GM19452 (cell line): ENCODE measurements at regions not wholly inside any gene's neighbourhood (a gene's known extent, or its start where the extent isn't known, plus 50 kb on each side); places are given as distances from the start of the nearest gene placed in this dataset.
"Not testable (repeated sequence)": the region's sequence is repeated elsewhere in the genome, so short reads cannot be mapped to it uniquely, and the experiment has no call there.

Source experiments
- ATAC-seq: cut with Tn5 transposase; IDR thresholded peaks from one replicate; pipeline ENCODE4 v1.9.1; 2021; ENCODE audit not compliant: unreplicated experiment

DNA sequence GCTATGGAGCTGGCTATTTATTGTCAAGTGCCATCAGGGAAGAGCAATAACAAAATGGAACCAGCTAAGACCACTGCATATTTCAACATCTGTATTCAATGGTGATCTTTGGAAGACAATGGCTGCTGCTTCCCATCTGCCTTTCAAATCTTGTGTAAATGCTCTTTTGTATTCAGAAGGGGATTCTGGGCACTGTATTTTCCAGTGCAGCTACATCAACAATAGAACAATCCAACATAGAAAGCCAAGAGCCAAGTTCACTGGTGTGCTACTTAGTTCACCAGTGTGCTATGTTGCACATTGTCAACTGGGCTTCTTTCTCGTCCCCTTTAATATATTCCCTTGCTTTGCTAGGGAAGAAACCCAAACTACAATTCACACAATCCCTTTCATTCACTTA lies 128.8 kb upstream of the OR4E1 start:
- ATAC-seq = no peak

DNA sequence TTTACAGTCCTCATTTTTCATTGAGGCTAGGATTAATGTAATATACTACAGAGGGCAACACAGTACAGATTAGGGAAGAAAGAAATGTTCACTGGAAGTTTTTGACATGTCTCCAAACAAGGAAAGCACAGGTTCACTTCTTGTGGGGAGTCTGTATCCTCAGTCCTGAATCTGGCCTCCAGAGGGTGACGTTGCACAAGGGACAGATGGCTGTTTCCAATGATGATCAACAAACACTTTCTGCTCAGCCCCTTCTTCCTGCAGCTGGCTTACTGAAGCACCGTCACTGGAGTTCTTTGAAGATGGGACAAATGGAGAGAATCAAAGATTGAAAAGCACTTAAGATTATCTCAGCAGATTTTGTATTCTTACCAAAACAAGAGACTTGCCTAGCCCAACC lies 123.3 kb upstream of the OR4E1 start:
- ATAC-seq = no peak

DNA sequence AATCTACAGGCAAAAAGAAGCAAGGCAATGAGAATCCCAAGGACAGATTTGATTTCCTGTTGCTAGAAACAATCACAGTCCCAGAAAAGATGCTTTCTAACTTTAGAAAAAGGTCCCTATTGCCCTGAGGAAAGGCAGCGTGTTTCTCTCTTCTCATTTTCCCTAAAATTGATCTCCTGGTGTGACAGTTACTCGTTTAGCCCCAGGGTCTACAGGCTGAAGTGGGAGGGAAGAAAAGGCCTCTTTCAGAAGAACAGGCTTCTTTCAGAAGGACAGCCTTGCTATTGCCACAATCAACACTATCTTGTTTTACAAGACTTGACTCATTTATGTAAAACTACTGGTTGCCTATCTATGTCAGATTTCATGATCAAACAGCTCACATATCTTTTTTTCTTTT lies 121.8 kb upstream of the OR4E1 start:
- no peak for ATAC-seq

DNA sequence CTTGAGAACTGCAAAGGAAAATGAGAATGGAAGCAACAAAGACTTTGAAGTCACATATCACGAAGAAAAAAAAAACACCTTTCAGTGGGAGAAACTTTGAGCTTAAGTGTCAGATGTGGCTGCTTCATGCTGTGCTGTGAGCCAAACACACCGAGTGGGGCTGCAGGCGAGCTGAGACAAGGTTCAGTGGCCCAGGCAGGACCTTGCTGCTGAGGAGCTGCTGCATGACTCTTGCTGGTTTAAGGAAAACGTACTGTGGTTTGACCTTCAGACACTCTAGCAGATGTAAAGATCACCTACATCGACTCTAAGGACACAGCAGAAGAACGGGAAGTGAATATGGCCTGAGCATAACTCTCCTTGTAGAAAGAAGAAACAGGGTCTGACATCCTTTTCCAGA lies 118.1 kb upstream of the OR4E1 start:
- ATAC-seq = no peak

DNA sequence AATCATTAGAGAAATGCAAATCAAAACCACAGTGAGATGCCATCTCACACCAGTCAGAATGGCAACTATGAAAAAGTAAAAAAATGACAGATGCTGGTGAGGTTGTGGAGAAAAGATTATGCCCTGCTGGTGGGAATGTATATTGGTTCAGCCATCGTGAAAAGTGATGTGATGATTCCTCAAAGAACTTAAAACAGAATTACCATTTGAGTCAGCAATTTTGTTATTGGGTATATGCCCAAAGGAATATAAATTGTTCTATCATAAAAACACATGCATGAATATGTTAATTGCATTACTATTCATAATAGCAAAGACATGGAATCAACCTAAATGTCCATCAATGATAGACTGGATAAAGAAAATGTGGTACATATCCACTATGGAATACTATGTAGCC lies 115.1 kb upstream of the OR4E1 start:
- ATAC-seq = not testable (repeated sequence)

DNA sequence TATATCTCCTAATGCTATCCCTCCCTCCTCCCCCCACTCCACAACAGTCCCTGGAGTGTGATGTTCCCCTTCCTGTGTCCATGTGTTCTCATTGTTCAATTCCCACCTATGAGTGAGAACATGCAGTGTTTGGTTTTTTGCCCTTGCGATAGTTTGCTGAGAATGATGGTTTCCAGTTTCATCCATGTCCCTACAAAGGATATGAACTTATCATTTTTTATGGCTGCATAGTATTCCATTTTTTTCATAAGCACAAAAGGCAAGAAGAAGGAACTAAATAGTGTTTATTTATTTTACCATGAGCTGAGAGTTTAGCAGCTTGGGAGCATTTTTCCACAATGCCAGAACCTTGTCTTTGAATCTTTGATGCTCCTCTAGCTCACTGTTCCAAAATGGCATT lies 113.6 kb upstream of the OR4E1 start:
- not testable (repeated sequence) for ATAC-seq

DNA sequence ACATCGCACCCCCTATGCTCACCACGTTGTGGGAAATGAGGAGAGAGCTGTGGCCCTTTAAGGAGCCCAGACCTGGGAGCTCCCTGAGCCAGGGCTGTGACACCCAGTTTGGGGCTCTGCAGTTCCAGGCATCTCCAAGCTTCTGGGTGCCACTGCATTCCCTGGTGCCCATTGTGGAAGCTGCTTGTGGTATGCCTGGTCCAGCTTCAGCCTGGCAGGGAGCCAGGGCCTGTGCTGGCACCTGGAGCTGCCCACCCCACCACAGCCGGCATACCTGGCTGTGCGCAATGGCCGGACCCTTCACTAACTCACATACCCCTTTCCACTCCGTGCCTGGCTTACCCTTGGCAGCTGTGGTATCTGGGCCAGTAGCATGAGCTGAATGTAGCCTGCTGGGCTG lies 107.9 kb upstream of the OR4E1 start:
- ATAC-seq = no peak

DNA sequence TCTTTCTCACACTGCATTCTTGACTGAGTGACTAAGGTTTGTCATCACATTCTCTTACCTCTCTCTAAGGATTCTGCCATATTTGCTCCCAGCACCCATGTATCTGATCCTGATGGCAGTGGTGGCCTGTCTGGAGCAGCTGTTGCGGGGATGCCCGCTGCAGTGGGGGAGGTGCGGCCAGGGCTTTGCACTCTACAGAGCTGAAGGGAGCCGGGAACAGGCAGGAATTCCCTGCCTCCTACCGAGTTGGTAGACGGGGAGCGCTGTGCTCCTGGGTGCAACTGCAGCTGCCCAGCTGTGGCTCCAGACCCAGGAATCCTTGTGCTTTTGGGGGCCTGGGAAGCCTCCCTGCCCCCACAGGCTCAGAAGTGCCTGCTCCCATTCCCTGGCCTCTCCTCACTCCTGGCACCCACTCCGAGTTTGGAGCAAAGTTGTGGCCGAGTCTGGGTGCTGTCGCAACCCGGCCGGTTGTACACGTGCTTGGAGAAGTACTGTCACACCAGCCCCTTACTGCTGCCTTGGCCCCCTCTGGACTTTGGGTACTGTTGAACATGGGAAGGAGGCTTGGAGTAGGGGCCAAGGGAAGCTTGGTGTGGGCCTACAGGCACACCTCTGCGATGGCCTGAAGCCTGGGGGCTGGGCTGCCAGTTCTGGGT lies 106.9 kb upstream of the OR4E1 start:
- ATAC-seq = no peak

DNA sequence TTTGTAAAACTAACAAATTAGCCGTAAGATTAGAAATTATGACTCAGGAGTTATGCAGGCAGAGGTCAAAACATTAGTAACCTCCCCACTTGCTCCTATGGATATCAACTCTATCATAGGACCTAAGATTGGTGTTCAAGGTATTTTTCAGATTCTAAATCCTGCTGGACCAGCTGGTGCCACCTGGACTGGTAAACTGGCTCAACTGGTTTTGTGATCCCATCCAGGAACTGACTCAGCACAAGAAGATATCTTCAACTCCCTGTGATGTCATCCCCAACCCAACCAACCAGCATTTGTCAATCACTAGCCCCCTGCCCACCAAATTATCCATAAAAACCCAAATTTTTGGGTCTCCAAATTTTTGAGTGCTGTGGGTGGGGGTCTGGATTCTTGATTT lies 98.1 kb upstream of the OR4E1 start:
- ATAC-seq = no peak

DNA sequence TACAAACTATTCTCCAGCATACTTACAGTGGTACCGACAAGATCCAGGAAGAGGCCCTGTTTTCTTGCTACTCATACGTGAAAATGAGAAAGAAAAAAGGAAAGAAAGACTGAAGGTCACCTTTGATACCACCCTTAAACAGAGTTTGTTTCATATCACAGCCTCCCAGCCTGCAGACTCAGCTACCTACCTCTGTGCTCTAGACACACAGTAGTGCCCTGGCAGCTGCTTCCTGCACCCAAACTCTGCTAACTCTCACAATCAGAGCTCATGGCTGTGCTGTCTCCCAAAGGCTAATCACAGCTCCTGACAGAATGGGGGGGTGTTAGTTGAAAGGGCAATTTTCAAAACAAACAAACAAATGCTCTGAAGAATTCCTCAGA lies 95.2 kb upstream of the OR4E1 start:
- no peak for ATAC-seq

DNA sequence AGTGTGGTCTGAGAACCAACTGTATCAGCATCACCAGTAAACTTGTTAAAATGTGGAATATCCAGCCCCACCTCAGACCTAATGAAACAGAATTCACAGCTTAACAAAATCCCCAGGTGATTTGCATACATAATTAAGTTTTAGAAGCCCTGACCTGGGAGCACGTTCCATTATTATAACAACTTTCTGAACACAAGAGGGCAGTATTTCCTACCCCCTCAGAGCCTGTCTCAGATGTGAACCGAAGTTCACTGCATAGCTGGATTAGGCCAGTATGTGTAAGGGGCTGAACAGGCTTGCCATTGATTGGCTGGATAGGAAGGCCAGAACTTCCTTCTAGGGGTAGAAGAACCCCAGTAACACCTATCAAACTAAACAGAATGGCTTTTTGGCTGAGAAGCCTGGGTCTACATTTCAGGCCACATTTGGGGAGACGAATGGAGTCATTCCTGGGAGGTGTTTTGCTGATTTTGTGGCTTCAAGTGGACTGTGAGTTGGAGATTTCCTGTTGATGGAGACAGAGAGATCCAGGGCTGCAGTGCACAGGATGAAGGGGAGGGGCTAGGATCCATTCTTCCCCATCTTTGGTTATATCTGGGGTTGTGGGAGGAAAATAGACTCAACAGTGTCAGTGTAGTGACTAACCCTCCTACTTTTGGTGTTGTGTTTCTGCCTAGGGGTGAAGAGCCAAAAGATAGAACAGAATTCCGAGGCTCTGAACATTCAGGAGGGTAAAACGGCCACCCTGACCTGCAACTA lies 94.7 kb upstream of the OR4E1 start:
- ATAC-seq = no peak

DNA sequence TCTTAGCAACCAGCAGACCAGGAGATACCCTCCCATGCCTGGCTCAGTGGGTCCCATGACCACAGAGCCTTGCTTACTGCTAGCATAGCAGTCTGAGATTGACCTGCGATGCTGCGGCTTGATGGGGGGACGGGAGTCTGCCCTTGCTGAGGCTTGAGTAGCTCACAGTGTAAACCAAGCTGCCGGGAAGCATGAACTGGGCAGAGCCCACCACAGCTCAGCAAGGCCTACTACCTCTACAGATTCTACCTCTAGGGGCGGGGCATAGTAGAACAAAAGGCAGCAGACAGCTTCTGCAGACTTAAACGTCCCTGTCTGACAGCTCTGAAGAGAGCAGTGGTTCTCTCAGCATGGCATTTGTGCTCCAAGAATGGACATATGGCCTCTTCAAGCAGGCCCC lies 86.7 kb upstream of the OR4E1 start:
- ATAC-seq = not testable (repeated sequence)

DNA sequence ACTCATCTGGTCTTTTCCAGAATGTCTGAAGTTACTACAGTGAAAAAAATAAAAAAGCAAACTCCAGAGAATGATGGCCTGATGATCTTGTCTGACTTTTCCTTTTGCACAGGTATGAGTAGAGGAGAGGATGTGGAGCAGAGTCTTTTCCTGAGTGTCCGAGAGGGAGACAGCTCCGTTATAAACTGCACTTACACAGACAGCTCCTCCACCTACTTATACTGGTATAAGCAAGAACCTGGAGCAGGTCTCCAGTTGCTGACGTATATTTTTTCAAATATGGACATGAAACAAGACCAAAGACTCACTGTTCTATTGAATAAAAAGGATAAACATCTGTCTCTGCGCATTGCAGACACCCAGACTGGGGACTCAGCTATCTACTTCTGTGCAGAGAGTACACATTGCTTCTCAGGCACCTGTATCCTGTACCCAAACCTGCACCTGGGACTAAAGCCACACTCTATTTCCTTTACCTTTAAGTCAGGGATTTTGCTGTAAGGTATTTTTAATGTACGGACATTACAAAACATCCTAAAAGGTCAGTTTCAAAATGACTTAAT lies 75.8 kb upstream of the OR4E1 start:
- ATAC-seq = no peak

DNA sequence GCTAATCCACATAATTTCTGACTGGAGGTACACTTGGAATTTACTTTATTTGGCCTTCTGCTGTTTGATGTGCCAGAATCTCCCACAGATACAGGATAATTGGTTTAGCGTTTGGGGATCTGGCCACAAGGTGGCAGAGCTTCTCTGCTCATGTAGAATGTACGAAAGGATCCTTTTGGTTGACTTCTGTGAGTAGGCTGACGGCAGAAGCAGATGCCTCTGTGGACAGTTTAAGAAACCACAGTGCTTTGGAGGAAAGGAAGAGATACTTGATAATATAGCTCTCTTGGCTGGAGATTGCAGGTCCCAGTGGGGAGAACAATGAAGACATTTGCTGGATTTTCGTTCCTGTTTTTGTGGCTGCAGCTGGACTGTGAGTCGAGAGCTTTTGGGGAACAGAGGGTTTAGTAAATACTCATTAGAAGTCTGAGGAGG lies 75.3 kb upstream of the OR4E1 start:
- no peak for ATAC-seq

DNA sequence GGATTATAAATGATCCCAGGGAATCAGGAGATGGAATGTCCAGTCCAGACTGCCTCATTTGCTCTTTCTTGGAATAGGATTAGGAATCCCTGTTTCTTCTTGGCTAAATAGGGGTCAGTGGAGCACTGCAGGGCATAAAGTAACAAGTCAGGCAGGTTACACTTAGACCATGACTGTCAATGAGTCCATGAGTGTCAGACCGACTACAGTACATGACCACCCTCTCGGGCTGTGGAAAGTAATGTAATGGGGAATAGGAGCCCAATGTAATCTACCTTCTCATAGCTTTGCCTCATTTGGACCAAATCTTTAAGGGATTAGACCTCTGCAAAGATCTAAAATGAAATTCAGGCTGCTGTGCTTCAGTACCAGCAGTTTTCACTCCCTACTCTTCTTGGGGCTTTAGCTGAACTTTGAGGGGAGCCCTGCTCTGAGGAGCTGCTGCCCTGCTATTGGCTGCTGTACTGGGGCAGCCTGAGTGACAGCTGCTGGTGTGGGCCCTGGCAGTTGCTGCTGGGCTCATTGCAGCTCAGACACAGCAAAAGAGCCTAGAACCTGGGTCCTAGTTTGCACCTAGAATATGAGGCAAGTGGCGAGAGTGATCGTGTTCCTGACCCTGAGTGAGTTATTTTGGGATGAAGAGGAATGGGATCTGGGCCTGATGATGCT lies 62.2 kb upstream of the OR4E1 start:
- no peak for ATAC-seq

DNA sequence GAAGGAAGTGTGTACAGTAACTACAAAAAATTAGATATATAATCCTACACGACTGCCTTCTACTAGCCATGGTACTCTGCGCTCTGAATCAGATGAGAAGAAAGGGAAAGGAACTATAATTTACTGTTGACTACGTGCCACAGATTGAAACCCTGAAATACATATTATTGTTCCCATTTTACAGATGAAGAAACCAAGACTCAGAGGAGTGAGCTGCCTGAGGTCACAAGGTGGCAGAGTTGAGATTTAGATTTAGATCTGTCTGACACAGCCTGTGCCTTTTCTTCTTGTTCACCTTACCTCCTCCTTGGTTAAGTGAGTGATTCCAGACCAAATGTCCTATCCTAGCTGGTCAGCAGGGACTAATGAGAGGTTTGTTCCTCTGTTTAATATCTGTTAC lies 61.6 kb upstream of the OR4E1 start:
- no peak for ATAC-seq

DNA sequence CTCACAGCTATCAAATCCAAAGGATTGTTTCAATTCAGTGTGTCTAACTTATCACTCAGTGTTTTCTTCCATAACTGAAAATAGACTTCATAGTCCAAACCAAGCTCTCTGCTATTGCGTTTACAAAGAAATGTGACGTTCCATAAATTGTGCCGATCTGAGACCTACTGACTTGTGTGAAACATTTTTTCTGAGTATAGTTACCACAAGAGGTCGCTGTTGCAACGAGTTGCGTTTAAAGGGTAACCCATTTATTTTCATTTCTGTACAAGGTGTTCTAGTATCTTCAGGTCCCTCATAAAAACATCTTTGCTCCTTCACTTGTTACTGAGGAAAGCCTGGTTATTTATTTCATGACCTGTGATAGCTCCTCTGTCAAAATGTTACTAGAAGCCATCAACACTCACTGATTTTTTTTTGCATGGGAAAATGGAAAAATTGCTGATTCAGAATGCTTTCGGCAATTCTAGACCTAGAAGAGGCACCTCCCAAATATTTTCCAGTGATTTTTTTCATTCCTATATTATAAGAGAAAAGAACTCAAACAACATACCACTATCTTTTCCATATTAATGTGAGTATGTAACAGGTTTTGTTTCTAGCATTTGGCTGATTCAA lies 60.9 kb upstream of the OR4E1 start:
- ATAC-seq = no peak

DNA sequence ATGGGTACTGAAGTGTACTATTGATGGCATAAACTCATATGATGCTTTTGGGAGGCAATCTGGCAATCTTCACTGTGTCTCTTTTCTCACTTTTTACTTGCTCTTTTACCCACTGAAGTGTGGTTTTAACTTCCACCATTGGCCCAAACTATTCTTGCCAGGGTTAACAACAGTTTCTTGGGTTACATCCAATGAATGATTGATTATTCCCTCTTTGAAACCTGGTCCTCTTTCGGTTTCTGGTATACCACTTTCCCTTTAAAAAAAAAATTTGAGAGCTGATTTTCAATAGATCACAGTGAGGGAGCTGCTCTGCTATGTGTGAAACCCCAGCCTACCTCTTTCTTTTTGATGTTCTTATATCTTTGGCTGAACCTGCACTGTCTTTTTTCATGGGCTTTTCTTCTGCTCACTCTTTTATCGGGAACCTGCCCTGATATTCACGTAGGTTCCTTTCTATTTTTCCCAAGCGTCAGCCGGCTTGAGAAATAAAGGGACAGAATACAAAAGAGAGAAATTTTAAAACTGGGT lies 56.1 kb upstream of the OR4E1 start:
- no peak for ATAC-seq

DNA sequence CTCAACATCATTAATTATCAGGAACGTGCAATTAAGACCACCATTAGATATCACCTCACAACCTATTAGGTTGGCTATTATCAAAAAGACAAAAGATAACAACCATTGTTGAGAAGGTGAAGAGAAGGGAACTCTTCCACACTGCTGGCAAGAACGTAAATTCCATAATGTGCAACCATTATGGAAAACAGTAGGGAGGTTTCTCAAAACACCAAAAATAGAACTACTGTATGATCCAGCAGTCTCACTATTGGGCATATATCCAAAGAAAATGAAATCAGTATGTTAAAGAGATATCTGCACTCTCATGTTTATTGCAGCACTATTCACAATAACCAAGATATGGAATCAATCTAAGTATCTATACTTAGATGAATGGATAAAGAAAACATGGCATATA lies 51.6 kb upstream of the OR4E1 start:
- no peak for ATAC-seq

DNA sequence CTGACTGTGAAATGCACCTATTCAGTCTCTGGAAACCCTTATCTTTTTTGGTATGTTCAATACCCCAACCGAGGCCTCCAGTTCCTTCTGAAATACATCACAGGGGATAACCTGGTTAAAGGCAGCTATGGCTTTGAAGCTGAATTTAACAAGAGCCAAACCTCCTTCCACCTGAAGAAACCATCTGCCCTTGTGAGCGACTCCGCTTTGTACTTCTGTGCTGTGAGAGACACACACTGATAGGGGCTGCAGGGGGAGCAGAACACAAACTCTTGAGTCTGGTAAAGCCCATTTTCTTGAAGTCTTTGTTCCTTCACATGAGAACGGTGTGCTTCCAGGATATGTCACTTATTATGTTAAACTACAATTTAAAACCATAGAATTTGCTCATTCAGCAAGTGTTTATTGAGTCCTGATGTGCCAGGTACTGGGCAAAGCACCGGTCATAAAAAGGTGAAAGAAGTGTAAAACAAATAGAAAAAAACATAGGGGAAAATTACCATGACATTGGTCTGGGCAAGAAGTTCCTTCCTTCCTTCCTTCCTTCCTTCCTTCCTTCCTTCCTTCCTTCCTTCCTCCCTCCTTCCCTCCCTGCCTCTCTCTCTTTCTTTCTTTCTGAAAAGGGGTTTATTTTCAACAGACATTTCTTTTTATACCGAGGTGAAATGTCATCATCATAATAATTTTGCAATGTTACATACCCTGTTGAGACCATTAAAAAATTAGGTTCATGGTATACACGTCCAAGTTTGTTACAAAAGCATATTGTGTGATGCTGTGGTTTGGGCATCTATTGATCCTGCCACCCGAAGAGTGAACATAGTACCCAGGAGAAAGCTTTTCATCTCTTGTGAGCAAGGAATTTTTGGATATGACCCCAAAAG lies 50.7 kb upstream of the OR4E1 start:
- no peak for ATAC-seq
